ENCODE measurements at regions not wholly inside any gene's neighbourhood (a gene's known extent, or its start where the extent isn't known, plus 50 kb on each side); places are given as distances from the start of the nearest gene placed in this dataset.
A peak's percentile ranks its signal among the peaks of the same experiment; 100 is the strongest.

GRCh38 chr6:164744301-164744700 lies 565.1 kb downstream of the C6orf118 start:
- ATAC-seq: no peak
- Histone ChIP-seq H3K4me2 (ENCODE audit: insufficient read depth, low read length) (no peak overlapping the region), H4K20me1 (replicated peaks; ENCODE audit: control insufficient read depth, insufficient read depth, low read length) (no peaks in the 10 kb centered on the region), H3K79me2 (ENCODE audit: control insufficient read depth, insufficient read depth, low read length) (no peaks in the 10 kb centered on the region), H2AFZ (ENCODE audit: low read depth, low read length) (no peak overlapping the region), H3K9ac (ENCODE audit: insufficient read depth in 1 of 2, low read depth in 2 of 2, low read length in 2 of 2) (no peak overlapping the region), H3K9me1 (ENCODE audit: control insufficient read depth, insufficient read depth, low read length) (no peaks in the 10 kb centered on the region), H3K9me3 (replicated peaks; ENCODE audit: control insufficient read depth, insufficient read depth, low read depth, low read length) (no peaks in the 10 kb centered on the region), H3K27ac (ENCODE audit: extremely low read depth, low read depth, low read length) (no peak overlapping the region), H3K27me3 (ENCODE audit: control insufficient read depth in 2 of 2, insufficient read depth in 2 of 2, low read length in 2 of 2) (no peaks in the 10 kb centered on the region), H3K4me3 (no peak overlapping the region), H3K36me3 (ENCODE audit: control insufficient read depth, insufficient read depth, low read length) (no peaks in the 10 kb centered on the region), H3K4me1 (replicated peaks in 1 of 2; ENCODE audit: control insufficient read depth in 2 of 2, insufficient read depth in 2 of 2, low read length in 2 of 2) (no peaks in the 10 kb centered on the region)
- ChIA-PET POLR2A (no interaction called here), CTCF (ENCODE audit: low intra/inter-chr PET ratio) (no interaction called here)
- BruUV-seq (replicated peaks): no TSS peak
- intact Hi-C loops (cut with micrococcal nuclease): no loop called here
- TF ChIP-seq SAFB (IDR thresholded peaks at IDR 0.05; ENCODE audit: borderline replicate concordance, low read depth, low read length) (no peak), SRSF7 (optimal IDR thresholded peaks at IDR 0.05; ENCODE audit: low read depth, low read length) (no peak), ZNF740 (CRISPR knock-in tag; IDR thresholded peaks at IDR 0.05) (no peak), ZNF740 (tag; IDR thresholded peaks at IDR 0.05) (no peak), ZNF121 (CRISPR knock-in tag; conservative IDR thresholded peaks at IDR 0.05) (no peak)
- no peak for DNase-seq (ENCODE audit: extremely low read depth in 1 of 4, low spot score in 3 of 4)
- no peak for FAIRE-seq
- in situ Hi-C loops (cut with MboI): no loop called here
- 0% methylated on average over 4 of the region's 4 CpGs for WGBS (ENCODE audit: insufficient coverage, low coverage, missing lambda C conversion rate)

GRCh38 chr6:164741938-164742451 lies 567.4 kb downstream of the C6orf118 start:
- Histone ChIP-seq H3K4me2 (ENCODE audit: insufficient read depth, low read length) (no peak overlapping the region), H3K9ac (ENCODE audit: insufficient read depth in 1 of 2, low read depth in 2 of 2, low read length in 2 of 2) (no peak overlapping the region), H4K20me1 (replicated peaks; ENCODE audit: control insufficient read depth, insufficient read depth, low read length) (no peaks in the 10 kb centered on the region), H3K4me3 (no peak overlapping the region), H3K36me3 (ENCODE audit: control insufficient read depth, insufficient read depth, low read length) (no peaks in the 10 kb centered on the region), H3K79me2 (ENCODE audit: control insufficient read depth, insufficient read depth, low read length) (no peaks in the 10 kb centered on the region), H3K9me3 (replicated peaks; ENCODE audit: control insufficient read depth, insufficient read depth, low read depth, low read length) (no peaks in the 10 kb centered on the region), H3K4me1 (replicated peaks in 1 of 2; ENCODE audit: control insufficient read depth in 2 of 2, insufficient read depth in 2 of 2, low read length in 2 of 2) (no peaks in the 10 kb centered on the region), H3K9me1 (ENCODE audit: control insufficient read depth, insufficient read depth, low read length) (no peaks in the 10 kb centered on the region), H3K27me3 (ENCODE audit: control insufficient read depth in 2 of 2, insufficient read depth in 2 of 2, low read length in 2 of 2) (no peaks in the 10 kb centered on the region), H2AFZ (ENCODE audit: low read depth, low read length) (no peak overlapping the region), H3K27ac (ENCODE audit: extremely low read depth, low read depth, low read length) (no peak overlapping the region)
- FAIRE-seq (no peak), DNase-seq (ENCODE audit: extremely low read depth in 1 of 4, low spot score in 3 of 4) (peak in 1 of 4 experiments; percentile 5), ATAC-seq (no peak)
- in situ Hi-C loops (cut with MboI) (no loop called here), intact Hi-C loops (cut with micrococcal nuclease) (no loop called here)
- ChIA-PET POLR2A (no interaction called here), CTCF (ENCODE audit: low intra/inter-chr PET ratio) (no interaction called here)
- BruUV-seq (replicated peaks): no TSS peak
- WGBS (ENCODE audit: insufficient coverage, low coverage, missing lambda C conversion rate): 5% methylated on average over 2 of the region's 3 CpGs
- no peak for TF ChIP-seq ZNF311 (CRISPR knock-in tag; IDR thresholded peaks at IDR 0.05)
- TF ChIP-seq AFF4 (CRISPR knock-in tag; IDR thresholded peaks at IDR 0.05): no peak
- no peak for TF ChIP-seq EGR1 (conservative IDR thresholded peaks at IDR 0.05)
- no peak for TF ChIP-seq HDGF (IDR thresholded peaks at IDR 0.05)

Measured in K562 (cell line).